ENCODE measurements at regions not wholly inside any gene's neighbourhood (a gene's known extent, or its start where the extent isn't known, plus 50 kb on each side); places are given as distances from the start of the nearest gene placed in this dataset.

DNA sequence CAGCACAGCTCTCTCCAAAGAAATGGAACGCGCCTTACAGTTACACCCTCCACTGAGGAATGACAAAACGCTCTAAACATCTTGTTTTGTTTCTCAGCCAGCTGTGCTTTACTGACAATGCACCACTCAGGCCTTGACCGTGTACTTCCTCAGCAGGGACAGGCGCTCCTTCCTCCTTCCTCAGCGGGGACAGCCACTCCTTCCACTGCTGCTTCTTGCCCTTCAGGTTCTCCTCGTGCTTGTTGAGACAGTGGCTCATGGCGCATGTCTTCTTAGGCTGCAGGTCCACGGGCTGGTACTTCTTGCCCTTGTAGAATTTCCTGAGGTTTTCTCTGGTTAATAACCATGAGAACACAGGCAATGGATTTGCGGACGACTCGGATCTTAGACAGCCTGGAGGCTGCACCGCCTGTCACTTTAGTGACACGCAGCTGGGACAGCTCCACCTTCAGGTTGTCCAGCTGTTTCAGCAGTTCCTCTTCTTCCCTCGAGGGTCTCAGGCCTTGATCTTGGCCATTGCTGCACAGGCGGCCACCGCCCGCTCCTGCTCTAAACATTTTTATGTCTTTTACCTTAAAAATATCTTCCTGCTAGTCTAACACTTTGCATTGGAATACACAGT lies 613.8 kb downstream of the BRD1 start:
- DNase-seq = no peak

DNA sequence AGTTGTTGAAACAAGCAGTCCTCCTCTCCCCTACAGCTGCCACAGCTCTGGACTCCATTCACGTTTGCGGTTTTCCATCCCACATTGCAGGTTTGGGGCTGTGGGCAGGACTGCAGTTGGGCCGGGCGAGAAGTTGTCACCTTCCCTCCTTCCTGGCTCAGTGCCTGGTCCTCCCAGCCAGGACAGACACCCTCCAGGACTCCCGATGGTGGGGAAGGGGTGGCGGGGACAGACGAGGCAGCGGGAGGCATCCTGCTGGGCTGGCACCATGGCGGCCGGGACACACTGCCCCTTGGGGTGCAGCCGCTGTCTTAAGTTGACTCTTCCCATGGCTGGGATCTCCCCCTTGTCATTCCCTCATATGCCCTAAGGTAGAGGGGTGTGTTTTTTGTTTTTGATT lies 615.2 kb downstream of the BRD1 start:
- no peak for DNase-seq

DNA sequence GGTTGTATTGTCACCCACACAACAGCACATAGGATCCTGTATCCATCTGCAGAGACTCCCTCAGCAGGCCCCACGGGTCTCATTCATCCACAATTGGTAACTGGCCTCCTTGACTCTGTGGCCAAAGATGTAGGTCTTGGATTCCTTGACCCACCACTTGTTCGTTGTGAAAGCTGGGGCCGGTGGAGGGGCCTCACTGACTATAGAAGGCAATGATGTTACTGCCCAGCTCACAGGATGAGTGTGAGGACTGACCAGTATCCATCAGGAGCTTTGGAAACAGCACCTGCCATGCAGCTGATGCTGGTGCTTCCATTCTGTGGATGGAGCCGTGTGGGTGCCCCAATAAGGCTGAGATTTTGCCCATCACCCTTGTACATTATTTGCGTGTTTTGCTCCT lies 615.7 kb downstream of the BRD1 start:
- no peak for DNase-seq

DNA sequence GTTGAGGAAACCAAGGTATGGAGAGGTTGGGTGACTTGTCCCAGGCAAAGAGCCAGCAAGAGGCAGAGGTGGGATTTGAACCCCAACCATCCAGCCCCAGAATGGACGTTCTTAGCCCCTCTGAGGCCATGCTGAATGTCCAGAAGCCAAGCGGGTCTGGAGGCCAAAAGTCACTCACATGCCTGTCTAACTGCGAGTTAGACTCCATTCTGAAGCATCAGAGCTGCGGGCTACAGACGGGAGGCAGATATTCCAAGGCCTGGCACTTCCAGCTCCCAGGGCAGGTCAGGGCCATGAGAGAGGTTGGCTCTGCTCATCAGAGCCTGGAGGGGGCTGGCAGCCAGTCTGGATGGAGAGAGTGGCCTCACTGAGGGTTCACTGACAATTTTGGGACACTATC lies 616.5 kb downstream of the BRD1 start:
- no peak for DNase-seq

DNA sequence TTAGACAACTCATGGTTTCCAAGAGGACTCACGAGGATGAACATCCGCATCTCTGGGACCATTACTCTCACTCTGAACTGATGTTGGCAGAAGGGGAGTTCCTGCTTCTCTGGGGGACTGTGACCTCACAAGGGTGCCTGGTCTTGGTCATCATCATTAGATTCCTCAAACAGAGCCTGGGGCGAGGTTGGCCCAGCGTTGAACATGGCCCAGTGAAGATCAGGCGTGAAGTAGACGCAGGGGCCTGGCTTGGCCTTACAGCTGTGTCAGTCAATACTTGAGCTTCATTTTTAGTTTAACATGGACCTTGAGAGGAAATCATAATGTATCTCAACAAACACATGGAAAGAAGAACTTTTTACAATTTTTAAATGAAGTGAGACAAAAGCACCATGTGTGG lies 617.1 kb downstream of the BRD1 start:
- no peak for DNase-seq

DNA sequence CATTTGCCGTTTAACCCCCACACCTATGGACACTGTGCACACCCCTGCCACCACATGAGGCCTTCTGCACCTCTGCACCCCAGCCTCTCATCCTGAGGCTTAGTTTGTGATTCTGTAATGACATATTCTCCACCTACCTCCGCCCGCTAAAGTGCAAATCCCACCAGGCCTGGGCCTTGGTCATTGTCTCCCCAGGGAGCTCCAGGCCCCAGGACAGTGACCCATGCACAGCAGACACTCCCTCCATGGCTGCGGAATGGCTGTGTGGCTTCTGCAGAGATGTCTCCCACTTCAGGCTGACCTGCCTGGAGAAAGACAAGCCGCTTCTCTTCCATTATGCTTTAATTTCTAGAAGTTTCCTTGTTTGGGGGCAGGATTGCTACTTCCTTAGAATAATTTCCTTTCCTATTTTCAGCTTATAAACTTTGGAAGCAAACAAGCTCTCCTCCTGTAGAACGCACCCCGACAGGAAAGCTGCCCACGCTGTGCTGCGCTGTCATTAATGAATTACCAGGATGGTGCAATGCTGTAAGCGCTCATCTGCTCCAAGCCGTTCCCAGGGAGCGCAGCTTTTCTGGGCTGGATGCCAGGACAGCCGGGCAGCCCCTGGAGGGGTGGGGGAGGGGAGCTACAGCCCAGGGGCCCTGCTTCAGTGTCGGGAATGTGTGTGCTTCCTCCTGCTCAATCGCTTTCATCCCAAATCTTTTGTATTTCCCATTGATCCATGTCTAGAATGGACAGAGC lies 618.0 kb downstream of the BRD1 start:
- no peak for DNase-seq

DNA sequence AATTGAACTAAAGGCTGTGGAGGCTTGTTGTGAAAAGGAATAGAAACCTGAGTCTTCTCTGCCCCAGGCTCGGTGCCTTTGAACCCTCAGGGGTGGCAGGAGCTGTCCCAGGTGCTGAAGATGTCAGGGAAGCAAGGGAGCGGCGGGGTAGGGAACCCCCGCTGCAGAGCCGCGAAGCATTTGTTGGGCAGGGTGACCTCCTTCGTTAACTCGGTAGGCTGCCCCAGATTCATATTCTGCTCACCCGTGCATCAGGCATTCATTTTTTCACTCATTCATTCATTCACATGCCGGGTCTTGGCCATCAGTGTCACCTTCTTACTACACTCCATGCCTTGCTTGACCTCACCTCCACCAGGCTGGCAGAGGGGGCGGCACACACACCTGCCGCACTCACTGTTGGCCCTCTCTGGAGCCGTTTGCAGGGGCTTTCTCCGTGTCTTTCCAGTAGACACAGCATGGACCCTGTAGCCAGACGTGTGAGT lies 618.9 kb downstream of the BRD1 start:
- no peak for DNase-seq

DNA sequence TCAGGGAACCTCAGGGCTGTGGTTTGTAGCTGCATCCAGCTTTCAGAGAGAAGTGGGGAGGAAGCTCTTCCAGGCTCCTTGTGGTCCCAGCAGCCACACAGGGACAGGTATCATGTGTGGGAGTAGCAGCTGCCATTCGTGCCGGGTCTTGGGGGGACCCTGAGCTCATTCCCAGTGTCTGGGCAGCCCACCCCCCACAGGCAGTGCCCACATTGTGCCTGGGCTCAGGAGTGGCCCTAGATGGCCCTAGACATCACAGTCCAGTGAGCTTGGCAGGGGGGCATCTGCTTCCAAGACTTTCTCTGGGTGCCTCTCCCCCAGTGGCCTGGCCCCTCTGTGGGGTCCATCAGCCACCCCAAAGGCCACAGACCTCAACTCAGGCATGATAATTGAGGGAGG lies 619.7 kb downstream of the BRD1 start:
- DNase-seq = no peak

DNA sequence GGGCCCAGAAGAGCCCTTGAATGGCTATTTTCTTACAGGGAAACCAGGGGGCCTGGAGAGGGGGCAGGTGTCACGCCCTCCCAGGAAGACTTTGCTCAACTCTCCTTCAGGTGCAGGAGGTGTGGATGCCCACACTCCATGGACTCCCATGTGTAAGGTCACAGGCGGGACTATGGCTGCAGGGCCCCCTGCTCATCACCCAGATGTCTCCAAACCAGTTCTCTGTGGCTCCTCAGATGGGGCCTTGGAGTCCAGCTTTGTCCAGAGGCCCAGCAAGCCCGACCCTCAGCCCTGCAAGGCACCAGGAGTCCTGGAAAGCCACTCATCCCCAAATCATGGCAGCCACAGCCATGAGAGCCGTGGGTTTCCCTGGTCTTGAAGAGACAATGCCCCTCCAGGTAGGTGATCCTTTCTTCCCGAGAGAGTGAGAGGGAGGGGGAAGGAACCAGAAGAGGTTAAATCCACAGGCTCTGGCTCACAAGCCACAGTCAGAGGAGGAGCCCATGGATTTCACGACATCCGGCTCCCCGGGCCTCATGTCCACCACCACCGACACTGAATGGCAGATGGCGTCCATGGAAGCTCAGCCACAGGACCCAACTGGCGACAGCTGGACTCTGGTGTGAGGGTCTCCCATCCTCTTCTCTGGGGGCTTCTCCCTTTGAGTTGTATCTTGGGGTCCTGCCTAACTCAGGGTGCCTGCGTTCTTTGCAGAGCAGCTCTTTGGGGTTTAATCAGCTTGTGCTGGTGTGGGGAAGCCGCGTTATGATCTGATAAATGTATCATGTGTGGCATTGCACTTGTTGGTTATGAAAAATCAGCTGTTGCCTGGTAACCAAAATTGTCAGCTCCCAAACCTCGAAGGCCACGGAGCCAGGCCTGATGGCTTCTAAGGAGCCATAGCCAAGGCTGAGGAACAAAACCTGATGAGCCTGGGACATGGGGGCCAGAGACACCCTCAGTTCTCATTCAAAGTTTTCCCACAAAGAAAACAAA lies 620.4 kb downstream of the BRD1 start:
- no peak for DNase-seq

DNA sequence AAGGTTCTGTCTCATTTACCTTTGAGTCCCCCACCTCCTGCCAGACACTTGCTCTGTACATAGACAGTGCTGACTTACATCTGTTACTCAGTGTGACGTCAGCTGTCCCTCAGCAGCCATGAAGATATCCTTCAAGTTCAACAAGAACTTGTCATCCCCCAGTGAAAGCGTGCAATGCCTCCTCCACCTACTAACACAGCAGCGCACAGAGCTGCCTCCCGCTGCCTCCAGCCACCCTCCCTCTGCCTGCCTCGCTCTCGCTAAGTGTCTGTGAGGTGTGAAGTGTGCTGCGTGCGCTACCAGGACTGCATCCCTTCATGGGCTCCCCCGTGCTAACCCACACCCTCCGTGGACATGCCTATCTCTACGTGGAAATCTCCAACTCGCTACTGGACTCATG lies 621.4 kb downstream of the BRD1 start:
- no peak for DNase-seq

DNA sequence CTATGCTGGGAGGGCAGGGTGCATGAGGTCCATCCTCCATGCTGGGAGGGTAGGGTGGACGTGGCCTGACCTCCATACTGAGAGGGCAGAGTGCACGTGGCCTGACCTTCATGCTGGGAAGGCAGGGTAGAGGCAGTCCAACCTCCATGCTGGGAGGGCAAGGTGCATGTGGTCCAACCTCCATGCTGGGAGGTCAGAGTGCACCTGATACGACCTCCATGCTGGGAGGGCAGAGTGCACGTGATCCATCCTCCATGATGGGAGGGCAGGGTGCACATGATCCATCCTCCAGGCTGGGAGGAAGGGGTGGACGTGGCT lies 622.2 kb downstream of the BRD1 start:
- no peak for DNase-seq

DNA sequence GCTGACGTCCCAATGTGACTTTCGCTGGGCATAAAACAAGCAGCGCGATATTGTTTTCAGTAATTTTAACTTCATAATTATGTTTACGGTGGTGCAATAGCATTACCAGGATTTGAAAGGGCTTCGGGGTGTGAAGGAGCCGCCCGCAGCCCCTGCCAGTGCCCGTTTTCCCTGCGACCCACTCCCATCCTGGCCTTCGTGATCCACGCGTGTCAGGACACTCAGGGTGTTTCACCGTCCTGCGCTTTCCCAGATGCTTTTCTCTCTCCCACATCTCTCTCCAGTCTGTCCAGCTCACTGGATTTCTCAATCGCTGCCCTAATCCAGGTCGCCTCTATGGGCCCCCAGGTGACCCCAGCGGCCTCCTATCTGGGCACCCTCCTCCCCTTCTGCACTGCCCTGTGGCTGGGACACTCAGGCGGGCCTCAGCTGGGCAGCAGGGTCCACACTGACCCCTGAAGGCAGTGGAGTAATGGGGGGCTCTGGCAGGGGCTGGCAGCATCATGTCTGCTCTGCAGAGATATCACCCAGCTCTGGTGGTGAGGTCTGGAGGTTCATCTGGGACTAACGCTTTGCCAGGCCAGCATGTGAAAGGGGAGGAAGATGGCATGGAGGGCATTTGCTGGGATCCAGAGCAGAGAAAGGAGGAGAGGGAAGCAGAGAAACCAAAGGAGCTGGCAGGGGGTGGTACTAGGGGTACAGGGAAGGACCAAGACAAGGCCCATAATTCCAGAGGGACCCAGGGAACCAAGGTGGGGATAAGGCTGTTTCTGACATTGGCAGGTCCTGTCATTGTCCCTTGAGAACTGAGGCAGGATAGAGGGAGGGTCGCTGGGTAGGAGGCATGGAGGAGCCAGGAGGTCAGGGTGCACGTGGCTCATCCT lies 622.8 kb downstream of the BRD1 start:
- DNase-seq = no peak

DNA sequence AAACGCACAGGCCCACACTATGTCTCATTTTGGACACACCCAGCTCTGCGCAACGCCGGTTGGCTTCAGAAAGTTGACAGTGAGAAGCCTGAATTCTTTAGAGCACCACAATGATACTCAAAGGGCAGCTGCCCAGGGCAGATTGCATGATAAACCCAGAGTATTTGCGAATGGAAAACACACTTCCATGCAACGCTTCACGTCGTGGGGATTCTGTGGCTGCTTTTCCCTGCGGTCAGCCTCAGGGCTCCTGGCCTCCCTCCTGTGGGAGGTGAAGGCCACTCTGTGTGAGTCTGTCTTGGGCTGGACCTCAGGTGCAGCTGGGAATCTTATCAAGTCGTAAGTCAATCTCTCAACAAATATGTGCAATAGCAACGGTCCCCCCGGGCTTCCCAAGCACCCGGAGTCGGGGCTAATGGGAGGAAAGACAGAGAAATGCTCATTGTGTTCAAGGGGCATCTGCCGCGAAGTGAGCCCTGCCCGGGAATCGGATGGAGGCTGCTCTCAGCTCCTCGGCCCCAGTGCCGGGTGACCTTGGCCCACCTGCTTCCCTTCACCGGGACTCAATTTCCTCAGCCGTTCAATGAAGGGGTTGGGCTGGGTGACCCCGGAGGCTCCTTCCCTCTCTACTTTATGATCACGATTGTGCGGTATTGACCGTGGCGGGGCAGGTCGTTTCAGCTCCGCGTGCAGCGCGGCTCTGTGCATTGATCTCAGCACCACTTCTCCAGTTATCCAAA lies 623.6 kb downstream of the BRD1 start:
- DNase-seq = no peak

DNA sequence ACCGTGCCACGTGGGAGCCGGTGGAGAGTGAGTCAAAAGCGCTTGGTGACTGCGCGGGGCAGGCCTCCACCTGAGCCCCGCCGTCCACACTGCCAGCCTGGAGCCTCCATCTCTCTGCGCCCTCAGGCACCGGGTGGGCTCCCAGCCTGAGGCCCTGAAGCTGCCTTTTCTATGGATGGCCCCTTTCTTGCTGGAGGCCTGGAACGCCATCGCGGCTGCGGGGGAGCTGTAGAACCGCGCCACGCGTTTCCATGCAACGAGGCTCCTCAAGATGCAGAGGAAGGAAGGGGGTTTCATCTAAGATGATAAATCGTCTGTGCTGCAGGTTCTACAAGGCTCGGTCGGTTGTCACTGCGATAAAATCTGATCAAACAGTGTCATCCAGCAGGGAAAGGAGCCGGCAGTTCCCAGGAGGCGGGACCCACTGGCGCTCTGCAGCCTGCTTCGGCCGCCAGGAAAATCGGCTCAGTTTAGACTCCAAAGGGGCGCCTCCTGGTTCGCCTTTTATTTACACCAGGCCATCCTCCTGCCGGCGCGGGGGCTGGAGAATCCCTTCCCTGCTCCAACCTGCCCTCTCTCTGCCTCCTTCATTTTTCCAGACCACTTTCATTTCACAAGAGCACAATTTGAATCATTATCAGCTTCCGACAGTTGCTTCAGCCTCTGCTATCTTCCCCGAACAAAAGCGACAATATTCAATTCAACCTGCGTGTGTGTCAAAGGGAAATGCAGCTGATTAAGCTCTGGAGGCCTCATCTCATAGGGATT lies 624.4 kb downstream of the BRD1 start:
- DNase-seq = no peak

DNA sequence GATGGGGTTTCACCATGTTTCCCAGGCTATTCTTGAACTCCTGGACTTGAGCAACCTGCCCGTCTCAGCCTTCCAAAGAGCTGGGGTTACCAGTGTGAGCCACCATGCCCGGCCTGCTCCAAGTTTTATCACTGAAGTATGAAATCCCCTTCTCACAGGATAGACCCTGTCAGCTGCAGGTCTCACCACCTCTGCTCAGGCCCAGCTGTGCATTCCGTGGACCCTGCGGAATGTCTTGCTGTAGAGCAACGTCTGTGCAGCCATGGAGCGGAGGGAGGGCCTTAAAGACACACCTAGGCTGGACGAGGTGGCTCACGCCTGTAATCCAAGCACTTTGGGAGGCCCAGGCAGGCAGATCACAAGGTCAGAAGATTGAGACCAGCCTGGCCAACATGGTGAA lies 625.4 kb downstream of the BRD1 start:
- DNase-seq = no peak

DNA sequence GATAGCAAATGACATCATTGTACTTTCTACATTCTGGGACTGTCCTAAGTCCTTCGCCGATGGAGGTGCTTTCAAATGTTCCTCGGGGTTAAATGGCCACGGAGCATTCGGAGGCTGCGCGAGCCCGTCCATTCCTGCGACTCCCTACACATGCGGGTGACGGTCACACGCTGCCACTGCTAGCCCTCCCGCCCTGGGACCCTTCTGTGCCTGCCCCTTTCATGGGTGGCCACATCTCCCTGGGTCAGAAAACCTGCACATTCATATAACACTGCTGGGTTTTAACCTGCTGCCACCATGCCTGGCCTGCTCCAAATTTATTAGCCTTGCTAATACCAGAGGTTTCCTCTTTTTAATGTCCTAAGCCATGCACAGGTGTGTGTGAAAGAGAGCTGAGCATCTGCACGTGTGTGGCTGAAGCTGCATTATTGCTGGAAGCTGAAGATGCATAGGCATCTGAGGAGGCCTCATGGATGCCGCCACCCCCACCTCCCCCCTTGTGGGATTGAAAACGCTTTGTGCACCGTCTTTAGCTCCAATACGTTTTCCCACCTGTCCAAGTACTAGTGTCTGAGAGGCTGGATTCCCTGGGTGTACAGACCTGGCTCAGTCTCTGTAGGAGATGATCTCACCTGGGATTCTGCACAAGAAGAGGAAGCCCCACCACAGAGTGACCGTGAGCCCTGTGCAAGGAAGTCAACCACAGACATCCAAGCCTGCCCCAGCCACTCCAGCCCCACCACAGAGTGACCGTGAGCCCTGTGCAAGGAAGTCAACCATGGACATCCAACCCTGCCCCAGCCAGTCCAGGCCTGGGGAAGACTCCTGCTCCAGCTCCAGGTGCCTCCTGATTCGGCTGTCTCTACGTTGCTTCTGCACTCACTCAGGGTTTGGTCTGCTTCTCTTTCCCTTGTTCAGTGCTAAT lies 626.4 kb downstream of the BRD1 start:
- no peak for DNase-seq

DNA sequence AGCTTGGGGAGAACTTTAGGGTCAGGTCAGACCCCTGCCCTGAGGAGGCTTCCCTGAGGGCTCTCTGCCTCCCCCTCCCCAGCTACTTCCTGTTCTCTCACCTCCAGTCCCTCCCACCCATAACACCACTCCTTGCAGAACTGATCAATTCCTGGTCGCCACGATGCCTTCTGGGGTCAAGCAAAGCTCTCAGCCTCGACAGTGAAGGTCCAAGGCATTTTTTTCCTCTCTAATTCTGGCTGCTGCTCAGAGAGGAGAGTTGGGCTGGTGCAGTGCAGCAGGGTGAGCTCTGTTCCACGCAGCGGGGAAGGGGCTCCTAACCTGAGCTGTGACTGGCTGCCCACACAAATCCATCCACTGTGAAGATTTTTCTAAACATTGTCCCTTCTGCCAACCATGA lies 628.4 kb downstream of the BRD1 start:
- DNase-seq = no peak

DNA sequence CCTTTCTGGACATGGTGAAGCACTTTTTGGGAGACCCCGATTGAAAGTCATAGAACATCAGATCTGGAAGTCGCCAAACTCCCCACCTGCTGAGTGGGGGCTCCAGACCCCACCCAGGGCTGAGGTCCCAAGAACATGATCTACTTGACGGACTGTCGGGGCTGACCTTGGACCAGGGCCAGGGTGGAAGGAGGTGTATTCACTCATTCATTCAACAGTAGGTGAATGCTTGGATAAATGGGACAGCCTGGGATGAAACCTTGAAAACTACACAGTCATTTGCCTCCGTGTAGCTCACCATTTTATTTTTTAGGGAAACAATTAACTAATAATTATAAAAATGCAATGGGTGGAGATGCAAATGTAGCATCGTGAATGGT lies 629.0 kb downstream of the BRD1 start:
- no peak for DNase-seq

DNA sequence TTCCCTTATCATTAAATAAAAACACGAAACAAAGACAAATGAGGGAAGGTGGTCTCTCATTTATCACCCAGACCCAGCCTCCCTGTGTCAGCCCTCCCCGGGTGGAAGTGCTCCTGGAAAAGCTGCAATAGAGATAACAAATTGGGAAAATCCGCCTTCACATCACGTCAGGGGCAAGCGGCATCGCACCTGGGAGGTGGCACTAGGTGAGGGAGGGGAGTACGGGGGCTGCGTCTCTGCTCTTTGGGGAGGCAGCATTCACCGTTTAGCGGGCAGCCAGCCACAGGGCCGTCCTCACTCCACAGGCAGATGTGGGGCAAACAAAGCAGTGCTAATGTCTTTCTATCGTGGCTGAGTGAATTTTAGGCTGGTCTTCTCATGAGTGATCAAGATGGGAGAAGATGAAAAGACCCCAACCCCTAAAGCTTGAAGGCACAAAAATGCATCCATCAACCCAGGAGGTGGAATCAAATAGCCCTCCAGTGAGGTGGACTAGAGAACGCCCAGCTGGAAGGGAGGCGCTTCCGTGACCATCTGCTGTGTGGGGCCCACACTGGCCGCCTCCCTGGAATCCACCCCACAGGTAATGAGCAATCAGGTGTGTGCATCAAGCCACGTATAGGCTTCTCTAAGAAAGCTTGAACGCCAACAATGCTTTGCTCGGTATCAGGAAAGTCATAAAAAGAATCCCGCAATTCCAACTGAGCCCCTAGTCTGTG lies 629.5 kb downstream of the BRD1 start:
- no peak for DNase-seq

All from activated effector memory CD4-positive, alpha-beta T cell treated with Interleukin-2 at 50 U/mL for 16 hours (primary cell).